HG02588 (cell line): ENCODE measurements at regions not wholly inside any gene's neighbourhood (a gene's known extent, or its start where the extent isn't known, plus 50 kb on each side); places are given as distances from the start of the nearest gene placed in this dataset.

Experiments used
- ATAC-seq: cut with Tn5 transposase; IDR thresholded peaks from one replicate; pipeline ENCODE4 v1.9.1; 2021; ENCODE audit warnings: mild to moderate bottlenecking, moderate library complexity; ENCODE audit not compliant: unreplicated experiment

- ATAC-seq, result no peak
Measured at GRCh38 chr5:152855441-152855840, 450.4 kb upstream of the NMUR2 start.

- ATAC-seq, result no peak
Measured at GRCh38 chr5:152861231-152861630, 456.2 kb upstream of the NMUR2 start.

- no peak for ATAC-seq
Measured at GRCh38 chr5:152864447-152864846, 459.4 kb upstream of the NMUR2 start.

GRCh38 chr5:152864991-152865390 is 459.9 kb upstream of the NMUR2 start:
- no peak for ATAC-seq

GRCh38 chr5:152869971-152870370 is 464.9 kb upstream of the NMUR2 start:
- ATAC-seq, result no peak

GRCh38 chr5:152882621-152883020 is 477.5 kb upstream of the NMUR2 start:
- no peak for ATAC-seq

- ATAC-seq, result no peak
Measured at GRCh38 chr5:152883066-152883775, 478.1 kb upstream of the NMUR2 start.

- ATAC-seq, result no peak
Measured at GRCh38 chr5:152884006-152884405, 478.9 kb upstream of the NMUR2 start.

- ATAC-seq, result no peak
Measured at GRCh38 chr5:152900332-152900731, 495.3 kb upstream of the NMUR2 start.

GRCh38 chr5:152901754-152902153 is 496.7 kb upstream of the NMUR2 start:
- no peak for ATAC-seq

- no peak for ATAC-seq
Measured at GRCh38 chr5:152905286-152905685, 500.2 kb upstream of the NMUR2 start.

GRCh38 chr5:152907488-152908245 is 502.6 kb upstream of the NMUR2 start:
- ATAC-seq, result no peak

- no peak for ATAC-seq
Measured at GRCh38 chr5:152912924-152913323, 507.8 kb upstream of the NMUR2 start.

- ATAC-seq, result no peak
Measured at GRCh38 chr5:152932621-152933020, 527.5 kb upstream of the NMUR2 start.

- no peak for ATAC-seq
Measured at GRCh38 chr5:152933056-152933455, 528.0 kb upstream of the NMUR2 start.

- ATAC-seq, result no peak
Measured at GRCh38 chr5:152938630-152939029, 533.6 kb upstream of the NMUR2 start.

- ATAC-seq, result no peak
Measured at GRCh38 chr5:152942633-152943336, 537.7 kb upstream of the NMUR2 start.

- ATAC-seq, result no peak
Measured at GRCh38 chr5:152953788-152954483, 536.5 kb upstream of the GRIA1 start.

GRCh38 chr5:152956943-152957613 is 533.4 kb upstream of the GRIA1 start:
- ATAC-seq, result no peak

- ATAC-seq, result no peak
Measured at GRCh38 chr5:152978141-152978835, 512.2 kb upstream of the GRIA1 start.
